WTC11 (cell line): ENCODE measurements at regions not wholly inside any gene's neighbourhood (a gene's known extent, or its start where the extent isn't known, plus 50 kb on each side); places are given as distances from the start of the nearest gene placed in this dataset.
"Not testable (repeated sequence)": the region's sequence is repeated elsewhere in the genome, so short reads cannot be mapped to it uniquely, and the experiment has no call there.

ENCODE experiments used
- ATAC-seq: fragments of 200-7000 bp; cut with Tn5 transposase; 2 replicates; pipeline ENCODE4 v1.10.0; 2021; ENCODE audit warnings: mild to moderate bottlenecking, moderate library complexity
- CTCF ChIA-PET: fragments of 300-600 bp; sonication (Branson Sonifier 250); formaldehyde crosslinking; loops from one replicate; lab custom pipeline; 2021; ENCODE audit warnings: antibody characterized with exemption; lab: Charles Lee
- POLR2A ChIA-PET: fragments of 350-600 bp; sonication (Branson Sonifier 250); formaldehyde crosslinking; loops from one replicate; lab custom pipeline; 2021; ENCODE audit warnings: antibody characterized with exemption; lab: Charles Lee
- DNase-seq: peaks from one replicate; pipeline ENCODE4 v3.0.0; 2021; ENCODE audit warnings: low spot score
- H3K27ac Mint-ChIP-seq: 2 replicates; pipeline ENCODE4 v1.8.0; 2021; ENCODE audit warnings: mixed read lengths
- H3K27me3 Mint-ChIP-seq: 2 replicates; pipeline ENCODE4 v1.8.0; 2021; ENCODE audit warnings: low read depth, mild to moderate bottlenecking, moderate library complexity, mixed read lengths
- H3K36me3 Mint-ChIP-seq: 2 replicates; pipeline ENCODE4 v1.8.0; 2021; ENCODE audit warnings: mixed read lengths
- H3K4me1 Mint-ChIP-seq: 2 replicates; pipeline ENCODE4 v1.8.0; 2022; ENCODE audit warnings: mixed read lengths
- H3K4me3 Mint-ChIP-seq: 2 replicates; pipeline ENCODE4 v1.8.0; 2021; ENCODE audit warnings: mild to moderate bottlenecking, moderate library complexity, mixed read lengths
- H3K9me3 Mint-ChIP-seq: 2 replicates; pipeline ENCODE4 v1.8.0; 2021; ENCODE audit warnings: mixed read lengths
- CREM ChIP-seq: sonication (generic); formaldehyde crosslinking; IDR thresholded peaks from 2 replicates; pipeline ENCODE4 v1.8.1; 2022; ENCODE audit warnings: mild to moderate bottlenecking, missing genetic modification reagents, moderate library complexity
- TP53 ChIP-seq: sonication (generic); formaldehyde crosslinking; IDR thresholded peaks from 2 replicates; pipeline ENCODE4 v1.8.1; 2023; ENCODE audit warnings: mild to moderate bottlenecking, missing genetic modification reagents
- ZNF121 ChIP-seq: sonication (generic); formaldehyde crosslinking; IDR thresholded peaks from 2 replicates; pipeline ENCODE4 v1.8.0; 2023; ENCODE audit warnings: missing genetic modification reagents
- ZNF219 ChIP-seq: sonication (generic); formaldehyde crosslinking; IDR thresholded peaks from 2 replicates; pipeline ENCODE4 v1.8.0; 2023; ENCODE audit warnings: missing genetic modification reagents, mild to moderate bottlenecking, borderline replicate concordance
- ZNF423 ChIP-seq: fragments of 250-450 bp; sonication (Bioruptor Pico); IDR thresholded peaks from 2 replicates; pipeline ENCODE4 v2.1.2; 2022; ENCODE audit warnings: mild to moderate bottlenecking, moderate library complexity
- ZNF671 ChIP-seq: fragments of 250-450 bp; sonication (Bioruptor Pico); IDR thresholded peaks from 2 replicates; pipeline ENCODE4 v1.8.0; 2021; ENCODE audit warnings: mild to moderate bottlenecking
- TF ChIP-seq, protein P1 (sequence below): sonication (generic); formaldehyde crosslinking; IDR thresholded peaks from 2 replicates; pipeline ENCODE4 v1.8.1; 2022; ENCODE audit warnings: mild to moderate bottlenecking, moderate library complexity, missing genetic modification reagents
- TF ChIP-seq, protein P2 (sequence below): fragments of 250-450 bp; sonication (Bioruptor Pico); conservative IDR thresholded peaks from 2 replicates; pipeline ENCODE4 v1.9.0; 2021; ENCODE audit warnings: mild to moderate bottlenecking
- TF ChIP-seq, protein P3 (sequence below): sonication (generic); formaldehyde crosslinking; IDR thresholded peaks from 2 replicates; pipeline ENCODE4 v1.8.0; 2023; ENCODE audit warnings: missing genetic modification reagents
- TF ChIP-seq, protein P4 (sequence below): sonication (generic); formaldehyde crosslinking; IDR thresholded peaks from 2 replicates; pipeline ENCODE4 v1.8.1; 2023; ENCODE audit warnings: mild to moderate bottlenecking, missing genetic modification reagents, moderate library complexity
- TF ChIP-seq, protein P5 (sequence below): sonication (generic); formaldehyde crosslinking; IDR thresholded peaks from 2 replicates; pipeline ENCODE4 v1.8.0; 2023; ENCODE audit warnings: missing genetic modification reagents, mild to moderate bottlenecking, borderline replicate concordance

DNA sequence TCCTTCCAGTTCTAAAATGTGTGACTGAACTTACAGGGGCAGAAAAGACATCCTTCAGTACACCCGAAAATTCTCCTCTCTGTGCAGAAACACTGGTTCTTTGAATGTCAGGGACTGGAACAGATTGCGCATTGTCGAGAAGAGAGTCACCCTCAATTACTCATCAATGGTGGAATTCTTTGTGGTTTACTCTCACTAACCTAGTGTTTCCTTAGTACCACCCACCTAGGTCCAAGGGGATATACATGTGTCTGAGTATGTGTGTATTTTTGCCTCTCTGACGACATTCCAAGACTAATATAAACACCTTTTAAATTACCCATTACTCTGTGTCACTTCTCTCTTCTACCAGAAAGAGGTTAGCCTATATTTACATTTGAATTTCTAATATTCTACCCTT, 660.8 kb downstream of the TLE1 start:
- ChIA-PET POLR2A (no interaction called here), CTCF (no interaction called here)
- Mint-ChIP-seq H3K4me3 (no peak overlapping the region), H3K9me3 (no peaks in the 10 kb centered on the region), H3K4me1 (peaks cover 23% of the 10 kb centered on the region), H3K36me3 (no peaks in the 10 kb centered on the region; the same call in 1 of the 2 replicates), H3K27ac (no peak overlapping the region), H3K27me3 (no peaks in the 10 kb centered on the region)
- DNase-seq (no peak), ATAC-seq (no peak)
- TF ChIP-seq, protein P1, sequence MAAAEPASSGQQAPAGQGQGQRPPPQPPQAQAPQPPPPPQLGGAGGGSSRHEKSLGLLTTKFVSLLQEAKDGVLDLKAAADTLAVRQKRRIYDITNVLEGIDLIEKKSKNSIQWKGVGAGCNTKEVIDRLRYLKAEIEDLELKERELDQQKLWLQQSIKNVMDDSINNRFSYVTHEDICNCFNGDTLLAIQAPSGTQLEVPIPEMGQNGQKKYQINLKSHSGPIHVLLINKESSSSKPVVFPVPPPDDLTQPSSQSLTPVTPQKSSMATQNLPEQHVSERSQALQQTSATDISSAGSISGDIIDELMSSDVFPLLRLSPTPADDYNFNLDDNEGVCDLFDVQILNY: no peak
- no peak for TF ChIP-seq TP53 (CRISPR knock-in tag)
- TF ChIP-seq, protein P2, sequence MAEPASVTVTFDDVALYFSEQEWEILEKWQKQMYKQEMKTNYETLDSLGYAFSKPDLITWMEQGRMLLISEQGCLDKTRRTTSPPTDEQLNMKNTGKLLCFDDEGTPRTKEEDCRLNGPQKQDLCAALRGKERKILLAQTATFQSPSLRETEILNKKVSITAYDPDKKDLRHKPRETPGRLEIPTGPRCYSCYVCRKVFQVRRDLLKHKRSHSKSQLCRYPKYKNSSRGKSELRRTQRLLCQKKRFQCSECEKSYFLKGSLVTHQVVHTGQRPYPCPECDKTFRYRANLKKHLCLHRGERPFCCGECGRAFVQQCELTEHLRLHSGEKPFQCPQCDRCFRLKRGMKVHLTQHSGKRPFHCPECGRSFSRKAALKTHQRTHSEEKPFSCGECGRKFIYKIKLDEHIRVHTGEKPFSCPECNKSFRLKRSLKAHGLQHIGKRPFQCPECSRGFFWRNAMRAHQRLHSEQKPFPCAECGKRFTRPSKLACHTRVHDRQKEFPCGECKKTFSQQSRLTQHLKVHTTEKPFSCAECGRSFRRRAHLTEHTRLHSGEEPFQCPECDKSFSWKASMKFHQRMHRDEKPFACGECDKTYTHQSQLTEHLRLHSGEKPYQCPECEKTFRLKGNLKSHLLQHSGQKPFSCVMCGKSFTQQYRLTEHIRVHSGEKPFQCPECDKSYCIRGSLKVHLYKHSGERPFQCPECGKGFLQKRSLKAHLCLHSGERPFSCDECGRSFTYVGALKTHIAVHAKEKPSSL (CRISPR knock-in tag): no peak

DNA sequence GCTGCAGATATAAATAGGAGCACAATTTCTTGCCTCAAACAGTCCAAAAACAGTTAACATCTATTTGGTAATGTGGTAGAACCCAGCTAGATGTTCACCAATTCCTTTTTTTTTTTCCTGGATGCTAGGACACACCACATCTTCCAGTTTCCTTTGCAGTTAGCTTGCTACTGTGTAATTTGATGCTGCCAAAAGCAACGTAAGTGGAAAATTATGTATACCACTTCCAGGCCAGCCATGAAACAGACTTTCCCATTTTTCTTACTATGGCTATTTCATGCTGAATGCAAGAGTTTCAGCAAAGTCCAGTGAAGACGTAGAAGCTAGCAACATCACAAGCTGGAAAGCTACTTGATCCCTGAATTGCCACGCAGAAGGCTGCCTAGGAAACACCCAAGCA, 667.2 kb downstream of the TLE1 start:
- ATAC-seq (no peak), DNase-seq (no peak)
- peaks cover 6% of the 10 kb centered on the region for H3K4me1 Mint-ChIP-seq
- ChIA-PET POLR2A (no interaction called here), CTCF (no interaction called here)
- no peaks in the 10 kb centered on the region for H3K27me3 Mint-ChIP-seq
- H3K36me3 Mint-ChIP-seq: no peaks in the 10 kb centered on the region; the same call in 1 of the 2 replicates
- no peak for TF ChIP-seq ZNF423 (CRISPR knock-in tag)
- TF ChIP-seq, protein P3, sequence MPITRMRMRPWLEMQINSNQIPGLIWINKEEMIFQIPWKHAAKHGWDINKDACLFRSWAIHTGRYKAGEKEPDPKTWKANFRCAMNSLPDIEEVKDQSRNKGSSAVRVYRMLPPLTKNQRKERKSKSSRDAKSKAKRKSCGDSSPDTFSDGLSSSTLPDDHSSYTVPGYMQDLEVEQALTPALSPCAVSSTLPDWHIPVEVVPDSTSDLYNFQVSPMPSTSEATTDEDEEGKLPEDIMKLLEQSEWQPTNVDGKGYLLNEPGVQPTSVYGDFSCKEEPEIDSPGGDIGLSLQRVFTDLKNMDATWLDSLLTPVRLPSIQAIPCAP (CRISPR knock-in tag): no peak
- no peak for TF ChIP-seq CREM (CRISPR knock-in tag)
- TF ChIP-seq, protein P4, sequence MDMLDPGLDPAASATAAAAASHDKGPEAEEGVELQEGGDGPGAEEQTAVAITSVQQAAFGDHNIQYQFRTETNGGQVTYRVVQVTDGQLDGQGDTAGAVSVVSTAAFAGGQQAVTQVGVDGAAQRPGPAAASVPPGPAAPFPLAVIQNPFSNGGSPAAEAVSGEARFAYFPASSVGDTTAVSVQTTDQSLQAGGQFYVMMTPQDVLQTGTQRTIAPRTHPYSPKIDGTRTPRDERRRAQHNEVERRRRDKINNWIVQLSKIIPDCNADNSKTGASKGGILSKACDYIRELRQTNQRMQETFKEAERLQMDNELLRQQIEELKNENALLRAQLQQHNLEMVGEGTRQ (CRISPR knock-in tag): no peak
- TF ChIP-seq, protein P5, sequence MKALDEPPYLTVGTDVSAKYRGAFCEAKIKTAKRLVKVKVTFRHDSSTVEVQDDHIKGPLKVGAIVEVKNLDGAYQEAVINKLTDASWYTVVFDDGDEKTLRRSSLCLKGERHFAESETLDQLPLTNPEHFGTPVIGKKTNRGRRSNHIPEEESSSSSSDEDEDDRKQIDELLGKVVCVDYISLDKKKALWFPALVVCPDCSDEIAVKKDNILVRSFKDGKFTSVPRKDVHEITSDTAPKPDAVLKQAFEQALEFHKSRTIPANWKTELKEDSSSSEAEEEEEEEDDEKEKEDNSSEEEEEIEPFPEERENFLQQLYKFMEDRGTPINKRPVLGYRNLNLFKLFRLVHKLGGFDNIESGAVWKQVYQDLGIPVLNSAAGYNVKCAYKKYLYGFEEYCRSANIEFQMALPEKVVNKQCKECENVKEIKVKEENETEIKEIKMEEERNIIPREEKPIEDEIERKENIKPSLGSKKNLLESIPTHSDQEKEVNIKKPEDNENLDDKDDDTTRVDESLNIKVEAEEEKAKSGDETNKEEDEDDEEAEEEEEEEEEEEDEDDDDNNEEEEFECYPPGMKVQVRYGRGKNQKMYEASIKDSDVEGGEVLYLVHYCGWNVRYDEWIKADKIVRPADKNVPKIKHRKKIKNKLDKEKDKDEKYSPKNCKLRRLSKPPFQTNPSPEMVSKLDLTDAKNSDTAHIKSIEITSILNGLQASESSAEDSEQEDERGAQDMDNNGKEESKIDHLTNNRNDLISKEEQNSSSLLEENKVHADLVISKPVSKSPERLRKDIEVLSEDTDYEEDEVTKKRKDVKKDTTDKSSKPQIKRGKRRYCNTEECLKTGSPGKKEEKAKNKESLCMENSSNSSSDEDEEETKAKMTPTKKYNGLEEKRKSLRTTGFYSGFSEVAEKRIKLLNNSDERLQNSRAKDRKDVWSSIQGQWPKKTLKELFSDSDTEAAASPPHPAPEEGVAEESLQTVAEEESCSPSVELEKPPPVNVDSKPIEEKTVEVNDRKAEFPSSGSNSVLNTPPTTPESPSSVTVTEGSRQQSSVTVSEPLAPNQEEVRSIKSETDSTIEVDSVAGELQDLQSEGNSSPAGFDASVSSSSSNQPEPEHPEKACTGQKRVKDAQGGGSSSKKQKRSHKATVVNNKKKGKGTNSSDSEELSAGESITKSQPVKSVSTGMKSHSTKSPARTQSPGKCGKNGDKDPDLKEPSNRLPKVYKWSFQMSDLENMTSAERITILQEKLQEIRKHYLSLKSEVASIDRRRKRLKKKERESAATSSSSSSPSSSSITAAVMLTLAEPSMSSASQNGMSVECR (CRISPR knock-in tag): no peak
- TF ChIP-seq ZNF219 (CRISPR knock-in tag): no peak
- no peak for TF ChIP-seq ZNF121 (CRISPR knock-in tag)
- no peak for TF ChIP-seq ZNF671 (CRISPR knock-in tag)
- H3K27ac Mint-ChIP-seq: no peak overlapping the region
- H3K4me3 Mint-ChIP-seq: no peak overlapping the region
- no peaks in the 10 kb centered on the region for H3K9me3 Mint-ChIP-seq

DNA sequence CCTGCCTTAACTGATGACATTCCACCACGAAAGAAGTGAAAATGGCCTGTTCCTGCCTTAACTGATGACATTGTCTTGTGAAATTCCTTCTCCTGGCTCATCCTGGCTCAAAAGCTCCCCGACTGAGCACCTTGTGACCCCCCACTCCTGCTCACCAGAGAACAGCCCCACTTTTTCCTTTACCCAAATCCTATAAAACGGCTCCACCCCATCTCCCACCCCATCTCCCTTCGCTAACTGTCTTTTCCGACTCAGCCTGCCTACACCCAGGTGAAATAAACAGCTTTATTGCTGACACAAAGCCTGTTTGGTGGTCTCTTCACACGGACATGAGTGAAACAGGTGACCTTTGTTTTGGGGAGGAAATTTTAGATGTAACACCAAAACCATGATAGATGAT, 674.4 kb downstream of the TLE1 start:
- H3K27ac Mint-ChIP-seq, H3K27me3 Mint-ChIP-seq, DNase-seq, H3K9me3 Mint-ChIP-seq, POLR2A ChIA-PET, CTCF ChIA-PET, ATAC-seq, H3K4me3 Mint-ChIP-seq, H3K36me3 Mint-ChIP-seq: not testable (repeated sequence)
- peaks cover 18% of the 10 kb centered on the region for H3K4me1 Mint-ChIP-seq

DNA sequence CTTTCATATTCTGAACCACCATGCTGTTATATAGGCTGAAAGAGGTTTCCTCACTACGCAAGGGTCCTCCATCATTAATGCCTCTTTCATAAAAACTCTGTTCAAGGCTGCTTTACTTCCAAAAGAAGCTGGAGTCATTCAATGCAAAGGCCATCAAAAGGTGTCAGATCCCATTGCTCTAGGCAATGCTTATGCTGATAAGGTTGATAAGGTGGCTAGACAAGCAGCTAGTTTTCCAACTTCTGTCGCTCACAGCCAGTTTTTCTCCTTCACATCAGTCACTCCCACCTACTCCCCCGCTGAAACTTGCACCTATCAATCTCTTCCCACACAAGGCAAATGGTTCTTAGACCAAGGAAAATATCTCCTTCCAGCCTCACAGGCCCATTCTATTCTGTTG, 676.2 kb downstream of the TLE1 start:
- H3K27me3 Mint-ChIP-seq, H3K36me3 Mint-ChIP-seq, POLR2A ChIA-PET, H3K9me3 Mint-ChIP-seq, DNase-seq, H3K4me3 Mint-ChIP-seq, H3K27ac Mint-ChIP-seq, CTCF ChIA-PET, ATAC-seq: not testable (repeated sequence)
- peaks cover 32% of the 10 kb centered on the region for H3K4me1 Mint-ChIP-seq
